Progenitor cell of endocrine pancreas (in vitro differentiated cells): ENCODE measurements at regions not wholly inside any gene's neighbourhood (a gene's known extent, or its start where the extent isn't known, plus 50 kb on each side); places are given as distances from the start of the nearest gene placed in this dataset.
A peak's percentile ranks its signal among the peaks of the same experiment; 100 is the strongest.

Source experiments
- DNase-seq: peaks from one replicate; pipeline ENCODE4 v3.0.0; 2021; ENCODE audit warnings: low spot score; ENCODE audit not compliant: unreplicated experiment
- H3K27ac Mint-ChIP-seq: 2 replicates; pipeline ENCODE4 v1.8.0; 2021; ENCODE audit warnings: mild to moderate bottlenecking, moderate library complexity, mixed read lengths
- H3K27me3 Mint-ChIP-seq: 2 replicates; pipeline ENCODE4 v1.8.0; 2021; ENCODE audit warnings: mixed read lengths
- H3K36me3 Mint-ChIP-seq: 2 replicates; pipeline ENCODE4 v1.8.0; 2022; ENCODE audit warnings: mixed read lengths; ENCODE audit not compliant: insufficient read depth
- H3K4me1 Mint-ChIP-seq: 2 replicates; pipeline ENCODE4 v1.8.0; 2021; ENCODE audit warnings: low read depth, mixed read lengths
- H3K4me3 Mint-ChIP-seq: 2 replicates; pipeline ENCODE4 v1.8.0; 2021; ENCODE audit warnings: low read depth, mild to moderate bottlenecking, moderate library complexity, mixed read lengths
- H3K9me3 Mint-ChIP-seq: 2 replicates; pipeline ENCODE4 v1.8.0; 2021; ENCODE audit warnings: low read depth, mixed read lengths
- TF ChIP-seq, protein P1 (sequence below): fragments of 200-600 bp; sonication (generic); IDR thresholded peaks from one replicate; pipeline ENCODE4 v1.5.0; 2021; ENCODE audit warnings: antibody characterized with exemption, mild to moderate bottlenecking; ENCODE audit not compliant: unreplicated experiment

DNA sequence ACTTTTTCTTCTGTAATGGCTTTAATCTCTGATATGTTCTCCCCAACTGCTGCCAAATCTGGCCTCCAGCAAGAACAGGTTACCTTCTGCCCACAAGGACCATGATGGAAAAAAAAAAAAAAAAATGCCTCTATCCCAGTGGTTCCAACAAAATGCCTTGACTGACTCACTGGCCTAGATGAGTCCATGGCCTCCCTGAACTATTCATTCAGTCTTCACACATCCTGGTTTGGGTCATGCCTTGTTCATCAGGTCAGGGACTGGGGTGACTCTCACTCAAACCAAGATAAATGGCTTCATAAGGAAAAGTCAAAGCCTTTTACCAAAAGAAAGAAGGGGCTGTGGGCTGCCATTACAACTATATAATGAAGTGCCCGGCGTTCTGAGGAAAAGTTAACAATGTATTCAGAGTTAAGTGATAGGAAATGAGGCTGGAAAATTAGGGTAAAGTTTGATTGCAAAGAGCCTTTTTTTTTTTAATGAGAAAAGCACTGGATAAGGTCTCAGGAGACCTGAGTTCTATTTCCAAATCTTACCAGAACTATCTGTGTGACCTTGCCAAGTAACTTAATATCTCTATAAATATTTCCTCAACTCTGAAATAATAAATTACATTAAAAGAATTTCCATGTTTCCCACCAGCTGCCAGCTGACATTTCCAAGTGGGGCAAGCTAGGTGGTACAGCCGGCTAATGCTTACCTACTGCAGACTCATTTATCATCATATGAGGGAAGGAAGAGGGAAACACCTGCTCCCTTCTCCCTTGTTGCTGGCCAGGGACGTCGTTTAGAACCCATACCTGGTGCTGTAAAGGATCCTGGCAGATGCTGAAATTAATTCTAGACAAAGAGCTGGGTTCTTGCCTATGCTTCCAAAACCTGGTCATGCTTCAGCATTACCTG lies 380.0 kb upstream of the MARCKS start:
- Mint-ChIP-seq H3K4me1 (no peaks in the 10 kb centered on the region), H3K4me3 (no peak overlapping the region), H3K27ac (no peak overlapping the region), H3K9me3 (peaks cover 7% of the 10 kb centered on the region), H3K27me3 (no peaks in the 10 kb centered on the region), H3K36me3 (no peaks in the 10 kb centered on the region)
- TF ChIP-seq, protein P1, sequence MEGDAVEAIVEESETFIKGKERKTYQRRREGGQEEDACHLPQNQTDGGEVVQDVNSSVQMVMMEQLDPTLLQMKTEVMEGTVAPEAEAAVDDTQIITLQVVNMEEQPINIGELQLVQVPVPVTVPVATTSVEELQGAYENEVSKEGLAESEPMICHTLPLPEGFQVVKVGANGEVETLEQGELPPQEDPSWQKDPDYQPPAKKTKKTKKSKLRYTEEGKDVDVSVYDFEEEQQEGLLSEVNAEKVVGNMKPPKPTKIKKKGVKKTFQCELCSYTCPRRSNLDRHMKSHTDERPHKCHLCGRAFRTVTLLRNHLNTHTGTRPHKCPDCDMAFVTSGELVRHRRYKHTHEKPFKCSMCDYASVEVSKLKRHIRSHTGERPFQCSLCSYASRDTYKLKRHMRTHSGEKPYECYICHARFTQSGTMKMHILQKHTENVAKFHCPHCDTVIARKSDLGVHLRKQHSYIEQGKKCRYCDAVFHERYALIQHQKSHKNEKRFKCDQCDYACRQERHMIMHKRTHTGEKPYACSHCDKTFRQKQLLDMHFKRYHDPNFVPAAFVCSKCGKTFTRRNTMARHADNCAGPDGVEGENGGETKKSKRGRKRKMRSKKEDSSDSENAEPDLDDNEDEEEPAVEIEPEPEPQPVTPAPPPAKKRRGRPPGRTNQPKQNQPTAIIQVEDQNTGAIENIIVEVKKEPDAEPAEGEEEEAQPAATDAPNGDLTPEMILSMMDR, result no peak
- no peak for DNase-seq

DNA sequence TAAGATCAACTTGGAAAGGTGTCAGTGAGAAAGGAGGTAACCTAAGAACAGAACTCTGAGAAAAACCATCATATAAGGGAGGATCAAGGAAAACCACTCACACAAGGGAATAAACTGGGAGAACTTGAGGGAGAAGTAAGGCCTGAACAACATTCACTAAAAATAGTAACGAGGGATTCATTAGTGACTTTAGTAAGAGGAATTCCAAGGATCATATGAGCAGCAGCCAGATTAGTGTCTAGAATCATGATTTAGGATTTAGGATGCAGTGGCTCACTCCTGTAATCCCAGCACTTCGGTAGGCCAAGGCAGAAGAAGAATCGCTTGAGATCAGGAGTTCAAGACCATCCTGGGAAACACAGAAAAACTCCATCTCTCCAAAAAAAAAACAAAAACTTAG lies 376.5 kb upstream of the MARCKS start:
- Mint-ChIP-seq H3K9me3 (no peaks in the 10 kb centered on the region), H3K36me3 (no peaks in the 10 kb centered on the region), H3K27ac (no peak overlapping the region), H3K27me3 (no peaks in the 10 kb centered on the region), H3K4me1 (peaks cover 3% of the 10 kb centered on the region), H3K4me3 (no peak overlapping the region)
- TF ChIP-seq, protein P1, result no peak
- no peak for DNase-seq

DNA sequence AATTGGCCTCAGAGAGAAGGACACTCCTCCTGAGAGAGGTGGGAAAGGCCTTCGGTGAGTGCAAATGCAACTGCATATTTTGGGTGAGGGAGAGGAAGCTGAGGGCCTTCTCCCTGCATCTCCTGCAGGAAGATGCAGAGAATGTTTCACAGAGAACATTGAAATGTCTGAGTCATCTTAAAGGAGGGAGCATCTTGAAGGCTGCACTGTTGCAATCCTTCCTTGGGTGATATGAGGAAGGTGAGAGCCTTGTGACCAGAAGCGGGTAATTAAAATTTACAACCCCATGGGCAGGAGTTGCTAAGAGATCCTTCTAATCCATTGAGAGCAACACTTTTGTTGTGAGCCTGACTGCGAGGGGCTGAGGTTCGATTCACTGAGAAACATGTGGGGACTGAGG lies 375.7 kb upstream of the MARCKS start:
- Mint-ChIP-seq H3K36me3 (no peaks in the 10 kb centered on the region), H3K27me3 (no peaks in the 10 kb centered on the region), H3K4me3 (no peak overlapping the region), H3K4me1 (peaks cover 3% of the 10 kb centered on the region), H3K27ac (no peak overlapping the region), H3K9me3 (no peaks in the 10 kb centered on the region)
- no peak for DNase-seq
- TF ChIP-seq, protein P1, result no peak

DNA sequence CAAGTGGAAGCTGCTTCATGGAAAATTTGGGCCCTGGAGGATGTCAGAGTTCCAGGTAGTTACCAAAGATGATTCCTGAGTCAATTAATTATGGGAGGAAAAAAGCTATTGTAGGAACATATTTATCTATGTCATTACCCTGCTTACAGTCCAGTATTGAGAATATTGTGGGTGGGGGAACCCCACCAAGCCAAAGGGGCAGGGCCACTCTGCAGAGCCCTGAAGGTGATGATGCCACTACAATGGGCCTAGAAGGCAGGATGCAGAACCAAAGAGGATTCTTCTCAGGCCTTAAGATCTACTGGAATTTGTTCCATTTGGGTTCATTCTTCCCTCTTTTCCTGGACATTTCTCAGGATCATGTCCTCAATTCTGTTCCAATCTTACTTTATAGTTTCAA lies 375.2 kb upstream of the MARCKS start:
- H3K9me3 Mint-ChIP-seq, result no peaks in the 10 kb centered on the region
- no peaks in the 10 kb centered on the region for H3K27me3 Mint-ChIP-seq
- peaks cover 3% of the 10 kb centered on the region for H3K4me1 Mint-ChIP-seq
- no peaks in the 10 kb centered on the region for H3K36me3 Mint-ChIP-seq
- TF ChIP-seq, protein P1, result no peak
- H3K27ac Mint-ChIP-seq, result no peak overlapping the region
- H3K4me3 Mint-ChIP-seq, result no peak overlapping the region
- no peak for DNase-seq

DNA sequence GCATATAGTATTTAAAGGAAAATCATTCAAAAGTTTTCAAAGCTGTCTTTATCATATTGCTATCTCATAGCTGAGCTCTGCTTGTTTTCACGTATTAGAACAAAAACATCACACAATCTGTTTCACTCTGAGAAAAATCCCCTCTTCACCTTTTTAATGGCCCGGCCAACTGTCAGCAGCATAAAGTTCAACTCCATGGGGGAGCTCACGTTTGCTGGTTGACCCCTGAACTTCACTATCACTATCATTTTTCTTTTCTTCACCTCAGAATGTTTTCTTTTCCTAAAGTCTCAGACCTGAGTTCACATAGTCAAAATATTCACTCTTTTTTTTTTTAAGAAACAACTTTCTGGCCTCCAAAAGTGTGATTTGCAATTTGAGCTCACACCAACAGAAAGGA lies 374.4 kb upstream of the MARCKS start:
- TF ChIP-seq, protein P1, result no peak
- Mint-ChIP-seq H3K9me3 (no peaks in the 10 kb centered on the region), H3K4me1 (peaks cover 3% of the 10 kb centered on the region), H3K27me3 (no peaks in the 10 kb centered on the region), H3K4me3 (no peak overlapping the region), H3K27ac (peak overlapping the region; percentile 26), H3K36me3 (no peaks in the 10 kb centered on the region)
- DNase-seq, result no peak
